ENCODE measurements at regions not wholly inside any gene's neighbourhood (a gene's known extent, or its start where the extent isn't known, plus 50 kb on each side); places are given as distances from the start of the nearest gene placed in this dataset.
"Not testable (repeated sequence)": the region's sequence is repeated elsewhere in the genome, so short reads cannot be mapped to it uniquely, and the experiment has no call there.

- Mint-ChIP-seq H3K9me3 (peaks cover 15% of the 10 kb centered on the region), H3K27ac (no peak overlapping the region), H3K36me3 (no peaks in the 10 kb centered on the region), H3K27me3 (peaks cover 4% of the 10 kb centered on the region), H3K4me3 (no peak overlapping the region), H3K4me1 (ENCODE audit: low read depth) (no peaks in the 10 kb centered on the region)
- intact Hi-C loops (cut with micrococcal nuclease): no loop called here
- ChIA-PET POLR2A (no interaction called here), CTCF (no interaction called here)
- no peak for DNase-seq
Observed at GRCh38 chr5:53291047-53291446, 181.5 kb upstream of the MOCS2 start.

DNA sequence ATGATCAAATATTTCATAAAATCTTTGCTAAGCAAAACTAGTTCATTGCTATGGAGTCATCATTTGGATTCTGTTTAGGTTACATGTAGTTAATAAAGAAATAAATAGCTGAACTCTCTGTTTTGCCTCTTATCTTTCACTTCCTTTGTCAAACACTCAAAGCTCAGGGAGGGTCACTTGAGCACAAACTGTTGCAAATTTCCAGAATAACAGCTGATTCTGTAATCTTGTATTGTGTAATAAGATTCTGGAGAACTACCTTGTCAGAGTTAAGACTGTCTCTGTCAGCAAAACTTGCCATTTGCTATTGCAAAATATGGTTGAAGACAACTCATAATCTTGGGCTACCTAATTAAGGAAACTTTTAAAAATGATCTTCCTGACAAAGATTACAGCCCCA, 182.0 kb upstream of the MOCS2 start:
- Mint-ChIP-seq H3K27ac (no peak overlapping the region), H3K4me1 (ENCODE audit: low read depth) (no peaks in the 10 kb centered on the region), H3K9me3 (peaks cover 15% of the 10 kb centered on the region), H3K4me3 (no peak overlapping the region), H3K36me3 (no peaks in the 10 kb centered on the region), H3K27me3 (peaks cover 4% of the 10 kb centered on the region)
- intact Hi-C loops (cut with micrococcal nuclease): no loop called here
- POLR2A ChIA-PET: no interaction called here
- DNase-seq: no peak
- CTCF ChIA-PET: no interaction called here

DNA sequence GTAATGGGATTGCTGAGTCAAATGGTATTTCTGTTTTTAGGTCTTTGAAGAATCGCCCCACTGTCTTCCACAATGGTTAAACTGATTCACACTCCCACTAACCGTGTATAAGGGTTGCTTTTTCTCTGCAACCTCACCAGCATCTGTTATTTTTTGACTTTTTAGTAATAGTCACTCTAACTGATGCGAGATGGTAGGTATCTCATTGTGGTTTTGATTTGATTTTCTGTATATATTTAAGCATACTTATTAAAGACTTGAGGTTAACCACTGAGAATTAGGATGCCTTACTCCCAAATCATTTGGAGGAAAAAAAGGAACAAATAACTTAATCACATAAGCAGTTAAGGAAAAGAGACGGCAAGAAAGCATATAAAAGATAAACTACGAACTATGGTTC, 181.6 kb upstream of the FST start:
- Mint-ChIP-seq H3K4me1 (ENCODE audit: low read depth) (peaks cover 7% of the 10 kb centered on the region), H3K27me3 (peaks cover 8% of the 10 kb centered on the region), H3K9me3 (peaks cover 2% of the 10 kb centered on the region), H3K36me3 (no peaks in the 10 kb centered on the region), H3K4me3 (no peak overlapping the region), H3K27ac (no peak overlapping the region)
- intact Hi-C loops (cut with micrococcal nuclease): no loop called here
- ChIA-PET POLR2A (no interaction called here), CTCF (no interaction called here)
- no peak for DNase-seq

DNA sequence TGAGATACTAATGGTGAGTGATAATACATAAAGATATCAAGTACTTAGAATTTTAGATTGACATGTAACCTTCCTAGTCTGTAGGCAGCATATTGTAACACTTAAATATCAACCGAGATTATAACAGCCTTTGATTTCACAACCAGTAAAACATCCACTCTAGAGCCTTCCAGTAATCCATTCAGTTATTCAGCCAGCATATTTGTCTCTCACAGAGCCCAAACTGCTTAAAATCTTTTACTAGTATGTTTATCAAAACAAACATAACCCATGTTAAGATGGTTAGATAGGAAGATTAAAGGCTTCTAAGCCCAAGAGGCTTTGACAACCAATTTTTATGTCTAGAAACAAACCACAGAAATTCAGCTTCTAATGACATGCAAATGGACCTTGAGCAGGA, 177.9 kb upstream of the FST start:
- no peak for DNase-seq
- peaks cover 7% of the 10 kb centered on the region for H3K4me1 Mint-ChIP-seq (ENCODE audit: low read depth)
- no peaks in the 10 kb centered on the region for H3K36me3 Mint-ChIP-seq
- H3K27me3 Mint-ChIP-seq: peaks cover 6% of the 10 kb centered on the region
- H3K9me3 Mint-ChIP-seq: peaks cover 18% of the 10 kb centered on the region
- POLR2A ChIA-PET: no interaction called here
- CTCF ChIA-PET: no interaction called here
- no peak overlapping the region for H3K4me3 Mint-ChIP-seq
- intact Hi-C loops (cut with micrococcal nuclease): no loop called here
- H3K27ac Mint-ChIP-seq: no peak overlapping the region

- Mint-ChIP-seq H3K27ac (no peak overlapping the region), H3K9me3 (peaks cover 19% of the 10 kb centered on the region), H3K4me3 (no peak overlapping the region), H3K4me1 (ENCODE audit: low read depth) (peaks cover 7% of the 10 kb centered on the region), H3K36me3 (no peaks in the 10 kb centered on the region), H3K27me3 (peaks cover 3% of the 10 kb centered on the region)
- ChIA-PET POLR2A (no interaction called here), CTCF (no interaction called here)
- no peak for DNase-seq
- intact Hi-C loops (cut with micrococcal nuclease): loop anchor here (1.0 kb wide), 1 partner anchor 295 kb away; no protein-coding TSS in a partner anchor
Observed at GRCh38 chr5:53303105-53303504, 177.3 kb upstream of the FST start.

GRCh38 chr5:53305316-53305715, 175.1 kb upstream of the FST start:
- H3K9me3 Mint-ChIP-seq: peaks cover 28% of the 10 kb centered on the region
- H3K27ac Mint-ChIP-seq; DNase-seq; intact Hi-C loops (cut with micrococcal nuclease); CTCF ChIA-PET; H3K36me3 Mint-ChIP-seq; H3K4me1 Mint-ChIP-seq (ENCODE audit: low read depth); H3K27me3 Mint-ChIP-seq; POLR2A ChIA-PET; H3K4me3 Mint-ChIP-seq: not testable (repeated sequence)

GRCh38 chr5:53309653-53310052, 170.8 kb upstream of the FST start:
- Mint-ChIP-seq H3K9me3 (peaks cover 26% of the 10 kb centered on the region), H3K4me3 (no peak overlapping the region), H3K36me3 (no peaks in the 10 kb centered on the region), H3K27ac (no peak overlapping the region), H3K4me1 (ENCODE audit: low read depth) (no peaks in the 10 kb centered on the region), H3K27me3 (no peaks in the 10 kb centered on the region)
- POLR2A ChIA-PET: no interaction called here
- no peak for DNase-seq
- intact Hi-C loops (cut with micrococcal nuclease): no loop called here
- CTCF ChIA-PET: no interaction called here

GRCh38 chr5:53311681-53312080, 168.7 kb upstream of the FST start:
- Mint-ChIP-seq H3K9me3 (peaks cover 25% of the 10 kb centered on the region), H3K36me3 (no peaks in the 10 kb centered on the region), H3K4me1 (ENCODE audit: low read depth) (no peaks in the 10 kb centered on the region), H3K27me3 (no peaks in the 10 kb centered on the region), H3K4me3 (no peak overlapping the region), H3K27ac (no peak overlapping the region)
- DNase-seq: no peak
- POLR2A ChIA-PET: no interaction called here
- intact Hi-C loops (cut with micrococcal nuclease): no loop called here
- CTCF ChIA-PET: no interaction called here

DNA sequence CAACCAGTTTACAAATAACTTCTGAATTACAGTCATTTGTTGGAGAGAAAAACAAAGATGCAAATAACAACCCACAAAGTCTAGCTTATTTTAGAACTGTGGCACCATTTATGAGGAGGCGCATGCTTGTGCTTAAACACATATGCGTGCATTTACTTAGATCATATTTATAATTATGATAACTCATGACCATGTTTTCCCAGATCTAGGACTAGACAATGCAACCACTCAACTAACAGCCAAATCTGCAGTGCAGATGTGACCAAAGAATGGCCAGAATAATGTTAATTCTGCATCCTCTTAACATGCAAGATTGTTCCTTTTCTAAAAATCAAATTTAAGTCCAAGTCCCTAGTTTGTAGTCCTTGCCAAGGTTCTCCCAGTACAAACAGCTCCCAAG, 167.3 kb upstream of the FST start:
- ChIA-PET CTCF (no interaction called here), POLR2A (no interaction called here)
- DNase-seq: no peak
- intact Hi-C loops (cut with micrococcal nuclease): no loop called here
- no peak overlapping the region for H3K4me3 Mint-ChIP-seq
- no peaks in the 10 kb centered on the region for H3K4me1 Mint-ChIP-seq (ENCODE audit: low read depth)
- H3K27me3 Mint-ChIP-seq: no peaks in the 10 kb centered on the region
- H3K36me3 Mint-ChIP-seq: no peaks in the 10 kb centered on the region
- H3K9me3 Mint-ChIP-seq: peaks cover 18% of the 10 kb centered on the region
- no peak overlapping the region for H3K27ac Mint-ChIP-seq

- H3K4me1 Mint-ChIP-seq (ENCODE audit: low read depth): no peaks in the 10 kb centered on the region
- intact Hi-C loops (cut with micrococcal nuclease): no loop called here
- CTCF ChIA-PET: no interaction called here
Observed at GRCh38 chr5:53318303-53318702, 162.1 kb upstream of the FST start.

GRCh38 chr5:53319315-53319714, 161.1 kb upstream of the FST start:
- Mint-ChIP-seq H3K9me3 (peaks cover 10% of the 10 kb centered on the region), H3K4me1 (ENCODE audit: low read depth) (no peaks in the 10 kb centered on the region), H3K27me3 (no peaks in the 10 kb centered on the region), H3K36me3 (no peaks in the 10 kb centered on the region), H3K27ac (no peak overlapping the region), H3K4me3 (no peak overlapping the region)
- intact Hi-C loops (cut with micrococcal nuclease): no loop called here
- no peak for DNase-seq
- POLR2A ChIA-PET: no interaction called here
- CTCF ChIA-PET: no interaction called here

More at GRCh38 chr5:53318303-53318702, 162.1 kb upstream of the FST start:
- Mint-ChIP-seq H3K27ac (no peak overlapping the region), H3K9me3 (peaks cover 10% of the 10 kb centered on the region), H3K27me3 (no peaks in the 10 kb centered on the region), H3K36me3 (no peaks in the 10 kb centered on the region), H3K4me3 (no peak overlapping the region)
- POLR2A ChIA-PET: no interaction called here
- DNase-seq: no peak

DNA sequence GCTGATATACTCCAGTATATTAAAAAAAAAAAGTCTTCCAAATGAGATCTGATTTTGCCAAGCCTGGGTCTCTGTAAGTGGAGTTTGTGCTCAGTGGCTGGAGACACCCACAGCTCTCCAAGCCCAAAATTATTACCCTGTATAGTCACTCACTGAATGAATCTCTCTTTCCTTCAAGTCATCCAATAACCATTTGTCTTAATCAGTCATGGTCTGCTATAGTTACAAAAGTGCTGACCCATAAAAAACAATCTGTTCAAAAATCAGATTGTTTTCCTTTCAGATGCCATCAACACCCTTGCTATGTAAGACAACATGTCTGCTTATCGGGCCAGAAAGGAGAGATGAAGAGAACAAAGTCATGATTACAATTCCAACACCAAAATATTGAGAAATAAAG, 159.4 kb upstream of the FST start:
- CTCF ChIA-PET: interaction anchor here (0.6 kb wide), 1 partner anchor 267 kb away, joined by 4 read pairs; no protein-coding TSS in a partner anchor

GRCh38 chr5:53321721-53322120, 158.7 kb upstream of the FST start:
- Mint-ChIP-seq H3K36me3 (no peaks in the 10 kb centered on the region), H3K4me1 (ENCODE audit: low read depth) (no peaks in the 10 kb centered on the region), H3K4me3 (no peak overlapping the region), H3K9me3 (no peaks in the 10 kb centered on the region), H3K27ac (no peak overlapping the region), H3K27me3 (no peaks in the 10 kb centered on the region)
- no peak for DNase-seq
- intact Hi-C loops (cut with micrococcal nuclease): no loop called here
- ChIA-PET POLR2A (no interaction called here), CTCF (interaction anchor here (0.6 kb wide), 1 partner anchor 266 kb away, joined by 4 read pairs; no protein-coding TSS in a partner anchor)

More for the DNA sequence above, 159.4 kb upstream of the FST start:
- no peak for DNase-seq
- no peak overlapping the region for H3K4me3 Mint-ChIP-seq
- H3K4me1 Mint-ChIP-seq (ENCODE audit: low read depth): no peaks in the 10 kb centered on the region
- POLR2A ChIA-PET: no interaction called here
- H3K27me3 Mint-ChIP-seq: no peaks in the 10 kb centered on the region
- no peaks in the 10 kb centered on the region for H3K9me3 Mint-ChIP-seq
- intact Hi-C loops (cut with micrococcal nuclease): no loop called here
- no peaks in the 10 kb centered on the region for H3K36me3 Mint-ChIP-seq
- no peak overlapping the region for H3K27ac Mint-ChIP-seq

GRCh38 chr5:53322257-53322656, 158.2 kb upstream of the FST start:
- Mint-ChIP-seq H3K9me3 (no peaks in the 10 kb centered on the region), H3K27ac (no peak overlapping the region), H3K36me3 (no peaks in the 10 kb centered on the region), H3K4me1 (ENCODE audit: low read depth) (no peaks in the 10 kb centered on the region), H3K27me3 (no peaks in the 10 kb centered on the region), H3K4me3 (no peak overlapping the region)
- intact Hi-C loops (cut with micrococcal nuclease): no loop called here
- no peak for DNase-seq
- ChIA-PET POLR2A (no interaction called here), CTCF (no interaction called here)
